HG02870 (cell line): ENCODE measurements at regions not wholly inside any gene's neighbourhood (a gene's known extent, or its start where the extent isn't known, plus 50 kb on each side); places are given as distances from the start of the nearest gene placed in this dataset.
"Not testable (repeated sequence)": the region's sequence is repeated elsewhere in the genome, so short reads cannot be mapped to it uniquely, and the experiment has no call there.

ENCODE experiments used
- ATAC-seq: cut with Tn5 transposase; IDR thresholded peaks from one replicate; pipeline ENCODE4 v1.9.1; 2021; ENCODE audit warnings: mild to moderate bottlenecking, moderate library complexity; ENCODE audit not compliant: unreplicated experiment

DNA sequence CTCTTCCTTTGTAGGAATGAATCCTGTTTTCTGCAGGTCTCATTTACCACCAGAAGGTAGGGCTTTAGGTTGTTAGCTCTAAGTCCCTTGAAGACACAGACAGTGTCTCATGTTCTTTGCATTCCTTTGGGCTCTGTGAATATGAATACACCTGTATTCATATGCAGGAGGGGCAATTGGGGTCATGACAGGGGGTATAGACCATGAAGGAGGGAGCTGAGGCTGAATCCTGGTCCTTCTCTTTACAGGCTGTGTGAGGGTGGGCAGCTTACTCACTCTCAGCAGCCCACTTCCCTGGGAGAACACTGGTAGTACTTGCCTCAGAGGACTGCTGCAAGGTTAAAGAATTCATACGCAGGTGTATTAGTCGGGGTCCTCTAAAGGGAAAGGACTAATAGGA is 267.2 kb upstream of the MGMT start:
- no peak for ATAC-seq

DNA sequence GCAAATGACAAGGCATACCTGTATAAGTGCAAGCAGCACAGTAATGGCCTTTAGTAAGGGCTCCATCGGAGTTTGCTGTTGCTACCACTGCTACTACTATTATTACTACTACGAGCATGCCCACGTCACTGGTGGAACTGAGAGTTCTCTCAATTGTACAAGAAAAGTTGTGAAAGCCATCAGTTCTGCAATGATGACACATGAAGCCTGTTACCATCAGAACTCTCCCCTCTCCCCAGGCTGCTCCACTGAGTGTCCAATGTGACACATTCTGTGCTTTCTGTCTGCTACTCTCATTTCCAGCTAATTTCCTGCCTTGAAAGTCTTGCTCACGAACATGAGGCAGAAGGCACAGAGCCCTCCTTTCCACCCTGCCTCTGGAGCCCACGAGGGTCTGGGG is 263.2 kb upstream of the MGMT start:
- no peak for ATAC-seq

GRCh38 chr10:129207297-129207696 is 259.7 kb upstream of the MGMT start:
- no peak for ATAC-seq

GRCh38 chr10:129210876-129211275 is 256.2 kb upstream of the MGMT start:
- no peak for ATAC-seq

GRCh38 chr10:129213256-129213655 is 253.8 kb upstream of the MGMT start:
- no peak for ATAC-seq

DNA sequence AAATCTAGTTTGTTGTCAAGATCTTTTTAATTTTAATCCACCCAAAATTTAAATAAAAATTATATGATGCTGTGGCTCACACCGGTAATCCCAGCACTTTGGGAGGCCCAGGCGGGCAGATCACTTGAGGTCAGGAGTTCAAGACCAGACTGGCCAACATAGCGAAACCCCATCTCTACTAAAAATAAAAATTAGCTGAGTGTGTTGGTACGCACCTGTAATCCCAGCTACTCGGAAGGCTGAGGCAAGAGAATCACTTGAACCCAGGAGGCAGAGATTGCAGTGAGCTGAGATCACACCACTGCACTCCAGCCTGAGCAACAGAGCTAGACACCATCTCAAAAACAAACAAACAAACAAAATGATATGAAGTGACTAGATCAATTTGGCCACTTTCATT is 253.0 kb upstream of the MGMT start:
- ATAC-seq = not testable (repeated sequence)

- no peak for ATAC-seq
Measured at GRCh38 chr10:129219364-129219763, 247.7 kb upstream of the MGMT start.

GRCh38 chr10:129222436-129222835 is 244.6 kb upstream of the MGMT start:
- no peak for ATAC-seq

GRCh38 chr10:129223363-129223762 is 243.7 kb upstream of the MGMT start:
- ATAC-seq = no peak

GRCh38 chr10:129224065-129224464 is 243.0 kb upstream of the MGMT start:
- no peak for ATAC-seq

GRCh38 chr10:129231821-129232220 is 235.2 kb upstream of the MGMT start:
- no peak for ATAC-seq

DNA sequence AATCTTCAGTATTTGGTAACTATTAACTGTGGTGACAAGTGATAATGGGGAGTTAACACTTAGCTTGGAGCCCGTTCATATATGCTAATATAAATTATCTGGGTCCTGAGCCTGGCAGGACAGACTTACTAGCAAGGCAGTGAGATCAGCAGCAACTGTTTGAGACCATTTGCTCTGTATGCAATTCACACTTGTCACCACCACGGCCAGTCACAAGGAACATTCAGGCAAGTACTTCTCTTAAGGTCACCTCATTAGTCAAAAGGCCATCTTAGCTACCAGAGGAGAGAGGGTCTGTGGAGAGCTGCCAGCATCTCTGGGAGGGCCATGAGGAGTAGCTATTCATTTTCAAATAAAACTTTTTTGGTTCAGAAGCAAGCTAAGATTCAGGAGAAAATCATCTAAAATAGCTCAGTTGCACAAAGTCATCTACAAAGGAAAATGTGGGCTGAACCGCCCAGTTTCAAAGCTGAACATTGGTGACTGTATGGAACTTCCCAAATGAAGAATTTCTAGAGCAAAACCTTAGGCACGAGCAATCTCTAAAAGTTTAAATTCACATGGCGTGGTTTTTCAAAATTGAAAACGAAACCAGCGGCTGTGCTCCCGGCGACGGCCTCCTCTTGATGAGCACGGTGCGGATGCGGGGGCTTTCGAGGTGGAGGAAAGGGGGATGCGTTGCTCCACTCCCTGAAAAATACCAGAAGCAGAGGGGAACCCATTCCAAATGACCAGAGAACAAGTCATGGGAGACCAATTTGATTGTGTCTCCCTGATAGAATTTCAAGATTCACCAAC is 233.5 kb upstream of the MGMT start:
- ATAC-seq = no peak

DNA sequence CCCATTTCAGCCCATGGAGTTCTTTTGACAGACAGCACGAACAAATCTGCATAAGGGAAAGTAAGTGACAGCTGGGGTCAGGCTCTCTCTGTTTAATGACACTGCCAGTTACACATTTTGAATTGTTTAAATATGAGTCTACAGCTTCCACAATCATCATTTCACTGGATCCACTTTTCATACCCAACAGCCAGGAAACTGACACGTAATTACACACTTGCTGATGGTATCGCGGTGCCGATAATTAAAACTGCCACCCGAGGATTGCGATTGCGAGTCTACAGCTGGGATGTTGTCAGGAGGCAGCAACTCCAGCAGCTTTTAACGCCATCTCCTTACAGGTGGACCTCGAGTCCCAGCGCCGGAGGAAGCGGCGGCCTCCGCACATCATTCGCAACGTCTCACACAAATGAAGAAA is 230.8 kb upstream of the MGMT start:
- no peak for ATAC-seq

GRCh38 chr10:129241461-129241860 is 225.6 kb upstream of the MGMT start:
- no peak for ATAC-seq

- no peak for ATAC-seq
Measured at GRCh38 chr10:129244298-129244697, 222.7 kb upstream of the MGMT start.

GRCh38 chr10:129244757-129245156 is 222.3 kb upstream of the MGMT start:
- no peak for ATAC-seq

- no peak for ATAC-seq
Measured at GRCh38 chr10:129253161-129253864, 213.7 kb upstream of the MGMT start.

- ATAC-seq = no peak
Measured at GRCh38 chr10:129253865-129254179, 213.2 kb upstream of the MGMT start.

GRCh38 chr10:129258283-129258923 is 208.6 kb upstream of the MGMT start:
- no peak for ATAC-seq

DNA sequence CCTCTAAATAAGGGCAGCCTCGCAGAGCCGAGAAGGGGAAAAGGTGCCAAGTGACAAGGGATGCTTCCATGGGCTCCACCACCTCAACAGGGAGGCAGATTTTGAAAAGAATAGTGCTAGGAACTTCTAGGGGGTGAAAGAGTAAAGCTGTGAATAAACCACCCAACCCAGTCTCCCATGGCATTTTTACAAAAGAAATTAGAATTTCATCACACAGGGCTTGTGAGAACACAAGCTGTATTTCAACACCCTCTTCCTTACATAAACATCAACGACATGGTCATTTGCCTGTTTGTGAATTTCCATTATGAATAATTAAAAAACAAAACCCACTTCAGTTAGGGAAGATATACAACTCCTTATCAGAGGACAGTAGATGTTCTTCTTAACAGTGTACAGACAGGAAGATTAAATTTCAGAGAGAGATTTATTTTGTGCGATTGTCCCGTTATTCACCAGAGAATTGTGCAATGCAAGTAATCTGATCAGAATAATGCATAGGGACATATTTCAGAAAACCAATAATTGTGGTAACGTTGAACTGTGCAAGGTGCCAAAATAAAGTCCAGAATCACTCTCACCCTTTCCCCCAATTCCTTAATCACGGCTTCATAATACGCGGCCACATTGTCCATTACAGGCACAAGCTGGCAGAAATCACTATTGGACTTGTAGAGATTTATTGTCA is 207.8 kb upstream of the MGMT start:
- no peak for ATAC-seq

- no peak for ATAC-seq
Measured at GRCh38 chr10:129272176-129272575, 194.9 kb upstream of the MGMT start.
